Upper lobe of left lung (tissue), 6 donors: ENCODE measurements at regions not wholly inside any gene's neighbourhood (a gene's known extent, or its start where the extent isn't known, plus 50 kb on each side); places are given as distances from the start of the nearest gene placed in this dataset.
A peak's percentile ranks its signal among the peaks of the same experiment; 100 is the strongest.
"Not testable (repeated sequence)": the region's sequence is repeated elsewhere in the genome, so short reads cannot be mapped to it uniquely, and the experiment has no call there.

ENCODE experiments used
- ATAC-seq, 2 donors: fragments of 200-7000 bp; cut with Tn5 transposase; one replicate each; pipeline ENCODE4 v1.9.1; 2022; ENCODE audit warnings: mild to moderate bottlenecking in 2 of 2, moderate library complexity in 2 of 2; ENCODE audit not compliant: low FRiP score in 2 of 2
- DNase-seq, 2 donors: peaks; one replicate each; pipeline ENCODE4 v3.0.0-alpha.2; 2019 to 2020
- H3K27ac ChIP-seq, 4 donors: fragments of 200-600 bp; sonication (generic); one replicate each; pipeline ENCODE4 v1.5.1; 2016 to 2019
- H3K27me3 ChIP-seq, 4 donors: fragments of 200-600 bp; sonication (generic); one replicate each; pipeline ENCODE4 v1.5.1; 2017 to 2019
- H3K36me3 ChIP-seq, 4 donors: fragments of 200-600 bp; sonication (generic); one replicate each; pipeline ENCODE4 v1.5.1; 2016 to 2019
- H3K4me1 ChIP-seq, 4 donors: fragments of 200-600 bp; sonication (generic); one replicate each; pipeline ENCODE4 v1.5.1; 2018 to 2019
- H3K4me3 ChIP-seq, 4 donors: fragments of 200-600 bp; sonication (generic); one replicate each; pipeline ENCODE4 v1.5.1; 2017 to 2019; ENCODE audit warnings: mild to moderate bottlenecking in 2 of 4, moderate library complexity in 1 of 4
- H3K9me3 ChIP-seq, 4 donors: fragments of 200-600 bp; sonication (generic); one replicate each; pipeline ENCODE4 v1.5.1; 2018 to 2019
- CTCF ChIP-seq, 6 experiments: fragments of 450-650 bp in 4 of 6; fragments of 200-600 bp in 2 of 6; sonication (generic) in 2 of 6; IDR thresholded peaks; one replicate each; pipeline ENCODE4 v1.5.1; 2016 to 2019; ENCODE audit warnings: antibody characterized with exemption in 6 of 6
- EP300 ChIP-seq, 4 donors: sonication (generic); formaldehyde crosslinking; IDR thresholded peaks; one replicate each; pipeline ENCODE4 v1.5.1; 2017; ENCODE audit warnings: antibody characterized with exemption in 4 of 4, control low read depth in 2 of 4
- POLR2A ChIP-seq, 4 donors: fragments of 450-650 bp; IDR thresholded peaks; one replicate each; pipeline ENCODE4 v1.5.1; 2016 to 2017; ENCODE audit warnings: antibody characterized with exemption in 4 of 4, mild to moderate bottlenecking in 2 of 4
- POLR2AphosphoS5 ChIP-seq, 2 donors: sonication (generic); formaldehyde crosslinking; IDR thresholded peaks; one replicate each; pipeline ENCODE4 v1.5.1; 2017; ENCODE audit warnings: antibody characterized with exemption in 2 of 2
- WGBS, 2 donors: methylation state at CpG; one replicate each; pipeline ENCODE4 v1.1.5; 2017 to 2018; 5-methylcytosine and 5-hydroxymethylcytosine counted together
- donor health status: DM: no; HTN: no; CAD: no; lungs with moderate emphysema.
- donor health status: DM: no; HTN: yes; CAD: no; lungs with severe emphysema.

- no peak overlapping the region for H3K27ac ChIP-seq
- H3K9me3 ChIP-seq = no peaks in the 10 kb centered on the region
- DNase-seq (no peak), ATAC-seq (no peak)
- H3K27me3 ChIP-seq = no peaks in the 10 kb centered on the region
- no peaks in the 10 kb centered on the region for H3K4me1 ChIP-seq
- TF ChIP-seq CTCF (IDR thresholded peaks at IDR 0.05) (no peak), POLR2A (IDR thresholded peaks at IDR 0.05) (no peak), POLR2AphosphoS5 (IDR thresholded peaks at IDR 0.05) (no peak), EP300 (IDR thresholded peaks at IDR 0.05) (no peak)
- H3K4me3 ChIP-seq = no peak overlapping the region
- no peaks in the 10 kb centered on the region for H3K36me3 ChIP-seq
These were observed 218.0 kb upstream of the PIEZO2 start for GRCh38 chr18:11367351-11367750.

- ATAC-seq (no peak), DNase-seq (no peak)
- no peak for TF ChIP-seq POLR2AphosphoS5 (IDR thresholded peaks at IDR 0.05)
- no peak for TF ChIP-seq EP300 (IDR thresholded peaks at IDR 0.05)
- no peak for TF ChIP-seq POLR2A (IDR thresholded peaks at IDR 0.05)
- TF ChIP-seq CTCF (IDR thresholded peaks at IDR 0.05) = no peak
- H3K4me1 ChIP-seq = no peaks in the 10 kb centered on the region
- H3K27me3 ChIP-seq = no peaks in the 10 kb centered on the region
- H3K9me3 ChIP-seq = no peaks in the 10 kb centered on the region
- H3K36me3 ChIP-seq = no peaks in the 10 kb centered on the region
- no peak overlapping the region for H3K4me3 ChIP-seq
- WGBS, 2 donors = 61 to 83% methylated on average over 4 of the region's 4 CpGs
- no peak overlapping the region for H3K27ac ChIP-seq
These were observed 217.0 kb upstream of the PIEZO2 start for GRCh38 chr18:11366410-11366809.

DNA sequence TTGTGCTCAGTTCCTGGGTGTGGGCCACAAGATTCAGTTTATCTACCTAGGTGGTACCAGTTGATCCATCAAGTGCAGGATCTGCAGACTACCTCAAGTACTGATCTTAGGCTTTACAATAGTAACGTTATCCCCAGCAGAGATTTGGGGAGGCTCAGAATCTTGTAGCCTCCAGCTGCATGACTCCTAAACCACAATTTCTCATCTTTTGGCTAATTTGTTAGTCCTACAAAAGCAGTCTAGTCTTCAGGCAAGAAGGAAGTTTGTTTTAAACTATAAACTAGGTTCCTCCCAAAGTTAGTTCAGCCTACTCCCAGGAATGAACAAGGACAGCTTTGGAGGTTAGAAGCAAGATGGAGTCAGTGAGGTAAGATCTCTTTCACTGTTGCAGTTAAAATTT lies 213.5 kb upstream of the PIEZO2 start:
- Histone ChIP-seq H3K27ac (no peak overlapping the region), H3K36me3 (no peaks in the 10 kb centered on the region), H3K9me3 (no peaks in the 10 kb centered on the region), H3K4me1 (no peaks in the 10 kb centered on the region), H3K4me3 (no peak overlapping the region), H3K27me3 (no peaks in the 10 kb centered on the region)
- 71 to 84% methylated on average over 1 of the region's 1 CpG for WGBS, 2 donors
- TF ChIP-seq EP300 (IDR thresholded peaks at IDR 0.05) (no peak), POLR2A (IDR thresholded peaks at IDR 0.05) (no peak), POLR2AphosphoS5 (IDR thresholded peaks at IDR 0.05) (no peak), CTCF (IDR thresholded peaks at IDR 0.05) (no peak)
- ATAC-seq (no peak), DNase-seq (no peak)

- not testable (repeated sequence) for H3K4me1 ChIP-seq, H3K9me3 ChIP-seq, DNase-seq, ATAC-seq, H3K27ac ChIP-seq, H3K36me3 ChIP-seq, H3K4me3 ChIP-seq, H3K27me3 ChIP-seq
- 84 to 94% methylated on average over 6 of the region's 6 CpGs for WGBS, 2 donors
These were observed 212.5 kb upstream of the PIEZO2 start for GRCh38 chr18:11361862-11362261.

GRCh38 chr18:11357678-11358077 lies 208.3 kb upstream of the PIEZO2 start:
- ATAC-seq (no peak), DNase-seq (no peak)
- H3K27ac ChIP-seq = no peak overlapping the region
- no peaks in the 10 kb centered on the region for H3K36me3 ChIP-seq
- H3K27me3 ChIP-seq = no peaks in the 10 kb centered on the region
- no peak overlapping the region for H3K4me3 ChIP-seq
- H3K9me3 ChIP-seq = no peaks in the 10 kb centered on the region
- TF ChIP-seq CTCF (IDR thresholded peaks at IDR 0.05) (no peak), POLR2AphosphoS5 (IDR thresholded peaks at IDR 0.05) (no peak), POLR2A (IDR thresholded peaks at IDR 0.05) (no peak), EP300 (IDR thresholded peaks at IDR 0.05) (no peak)
- H3K4me1 ChIP-seq = no peaks in the 10 kb centered on the region
- WGBS, 2 donors = 100% methylated on average over 1 of the region's 1 CpG

DNA sequence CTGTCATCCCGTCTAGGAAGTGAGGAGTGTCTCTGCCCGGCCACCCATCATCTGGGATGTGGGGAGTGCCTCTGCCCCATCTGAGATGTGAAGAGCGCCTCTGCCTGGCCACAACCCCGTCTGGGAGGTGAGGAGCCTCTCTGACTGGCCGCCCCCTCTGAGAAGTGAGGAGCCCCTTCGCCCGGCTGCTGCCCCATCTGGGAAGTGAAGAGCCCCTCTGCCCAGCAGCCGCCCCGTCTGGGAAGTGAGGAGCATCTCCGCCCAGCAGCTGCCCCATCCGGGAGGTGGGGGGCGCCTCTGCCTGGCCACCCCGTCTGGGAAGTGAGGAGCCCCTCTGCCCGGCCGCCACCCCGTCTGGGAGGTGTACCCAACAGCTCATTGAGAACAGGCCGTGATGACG lies 195.2 kb upstream of the PIEZO2 start:
- H3K27me3 ChIP-seq, H3K27ac ChIP-seq, H3K36me3 ChIP-seq, H3K4me3 ChIP-seq, H3K4me1 ChIP-seq, ATAC-seq: not testable (repeated sequence)
- H3K9me3 ChIP-seq = peaks cover 0 to 13% (median 9%) of the 10 kb centered on the region in 4 donors
- peak in 1 of 2 donors; percentile 59 for DNase-seq
- WGBS, 2 donors = 88 to 96% methylated on average over 7 to 17 of the region's 18 CpGs
